OCI-LY3 (cell line): ENCODE measurements at regions not wholly inside any gene's neighbourhood (a gene's known extent, or its start where the extent isn't known, plus 50 kb on each side); places are given as distances from the start of the nearest gene placed in this dataset.

Experiments used
- H2AFZ ChIP-seq: fragments of 200-600, 300-600 bp; shearing (Covaris generic); 2 replicates; pipeline ENCODE4 v1.6.0; 2014; ENCODE audit warnings: antibody characterized with exemption, low read depth, low read length
- H3K27ac ChIP-seq: fragments of 200-600, 300-600 bp; sonication (generic); 2 replicates; pipeline ENCODE4 v1.5.1; 2014; ENCODE audit warnings: mild to moderate bottlenecking, low read length, moderate library complexity, mixed read lengths
- H3K27me3 ChIP-seq: fragments of 200-600, 300-600 bp; sonication (generic); 2 replicates; pipeline ENCODE4 v1.6.1; 2014; ENCODE audit warnings: low read depth, low read length, mixed read lengths
- H3K36me3 ChIP-seq: fragments of 200-600, 300-600 bp; sonication (generic); replicated peaks from 2 replicates; pipeline ENCODE3; 2014; ENCODE audit warnings: low read depth, low read length, mixed read lengths
- H3K4me1 ChIP-seq: fragments of 300-600, 200-600 bp; sonication (generic); 2 replicates; pipeline ENCODE4 v1.6.1; 2014; ENCODE audit warnings: low read length, mixed read lengths
- H3K4me2 ChIP-seq: fragments of 200-600, 300-600 bp; sonication (generic); 2 replicates; pipeline ENCODE4 v1.6.1; 2014; ENCODE audit warnings: low read length, mixed read lengths
- H3K4me3 ChIP-seq: fragments of 300-600, 200-600 bp; sonication (generic); 2 replicates; pipeline ENCODE4 v1.5.1; 2014; ENCODE audit warnings: antibody characterized with exemption, mild to moderate bottlenecking, low read length, moderate library complexity
- H3K79me2 ChIP-seq: fragments of 300-600, 200-600 bp; shearing (Covaris generic); 2 replicates; pipeline ENCODE4 v1.6.1; 2014; ENCODE audit warnings: mild to moderate bottlenecking, low read length, mixed read lengths
- H3K9ac ChIP-seq: fragments of 300-600, 200-600 bp; shearing (Covaris generic); 2 replicates; pipeline ENCODE4 v1.6.0; 2014; ENCODE audit warnings: mild to moderate bottlenecking, low read length, moderate library complexity
- H3K9me3 ChIP-seq: fragments of 200-600, 300-600 bp; shearing (Covaris generic); 2 replicates; pipeline ENCODE4 v1.6.1; 2014; ENCODE audit warnings: low read length, mixed read lengths; ENCODE audit not compliant: insufficient read depth
- H4K20me1 ChIP-seq: fragments of 200-600, 300-600 bp; sonication (generic); 2 replicates; pipeline ENCODE4 v1.6.1; 2016; ENCODE audit warnings: low read length, mixed read lengths; ENCODE audit not compliant: insufficient read depth
- CTCF ChIP-seq: fragments of 200-600, 300-600 bp; sonication (generic); IDR thresholded peaks from 2 replicates; pipeline ENCODE4 v1.5.1; 2014; ENCODE audit warnings: antibody characterized with exemption, low read length, low read depth
- EZH2phosphoT487 ChIP-seq: fragments of 200-600 bp; shearing (Covaris generic); IDR thresholded peaks from 2 replicates; pipeline ENCODE4 v1.6.1; 2018; ENCODE audit warnings: antibody characterized with exemption, mixed run types, low read depth

- H3K9ac ChIP-seq = no peak overlapping the region
- no peaks in the 10 kb centered on the region for H3K9me3 ChIP-seq
- no peak overlapping the region for H3K4me2 ChIP-seq
- no peaks in the 10 kb centered on the region for H3K36me3 ChIP-seq
- no peak overlapping the region for H3K27ac ChIP-seq
- no peak overlapping the region for H3K4me3 ChIP-seq
- no peaks in the 10 kb centered on the region for H3K79me2 ChIP-seq
- H3K4me1 ChIP-seq = no peaks in the 10 kb centered on the region
- H4K20me1 ChIP-seq = no peaks in the 10 kb centered on the region
- H3K27me3 ChIP-seq = no peaks in the 10 kb centered on the region
- no peak overlapping the region for H2AFZ ChIP-seq
- TF ChIP-seq EZH2phosphoT487 (no peak), CTCF (peak; percentile 51)
Measured at GRCh38 chr5:18314192-18314778, 680.0 kb downstream of the TAF11L14 start.

GRCh38 chr5:18321262-18321942 lies 687.1 kb downstream of the TAF11L14 start:
- Histone ChIP-seq H3K9me3 (no peaks in the 10 kb centered on the region), H3K36me3 (no peaks in the 10 kb centered on the region), H2AFZ (no peak overlapping the region), H3K4me2 (no peak overlapping the region), H3K27ac (no peak overlapping the region), H3K4me3 (no peak overlapping the region), H3K27me3 (no peaks in the 10 kb centered on the region), H4K20me1 (no peaks in the 10 kb centered on the region), H3K9ac (no peak overlapping the region), H3K79me2 (no peaks in the 10 kb centered on the region), H3K4me1 (no peaks in the 10 kb centered on the region)
- TF ChIP-seq EZH2phosphoT487 (no peak), CTCF (no peak)

GRCh38 chr5:18323891-18324290 lies 689.6 kb downstream of the TAF11L14 start:
- H3K27ac ChIP-seq = no peak overlapping the region
- no peaks in the 10 kb centered on the region for H3K79me2 ChIP-seq
- no peaks in the 10 kb centered on the region for H4K20me1 ChIP-seq
- H2AFZ ChIP-seq = no peak overlapping the region
- no peaks in the 10 kb centered on the region for H3K36me3 ChIP-seq
- no peak for TF ChIP-seq CTCF
- no peak for TF ChIP-seq EZH2phosphoT487
- H3K9me3 ChIP-seq = no peaks in the 10 kb centered on the region
- H3K9ac ChIP-seq = no peak overlapping the region
- H3K4me3 ChIP-seq = no peak overlapping the region
- H3K27me3 ChIP-seq = no peaks in the 10 kb centered on the region
- no peaks in the 10 kb centered on the region for H3K4me1 ChIP-seq
- no peak overlapping the region for H3K4me2 ChIP-seq

GRCh38 chr5:18325431-18325830 lies 691.2 kb downstream of the TAF11L14 start:
- Histone ChIP-seq H3K9ac (no peak overlapping the region), H2AFZ (no peak overlapping the region), H3K36me3 (no peaks in the 10 kb centered on the region), H3K4me1 (no peaks in the 10 kb centered on the region), H3K9me3 (no peaks in the 10 kb centered on the region), H3K27me3 (no peaks in the 10 kb centered on the region), H3K4me3 (no peak overlapping the region), H3K79me2 (no peaks in the 10 kb centered on the region), H3K4me2 (no peak overlapping the region), H4K20me1 (no peaks in the 10 kb centered on the region), H3K27ac (no peak overlapping the region)
- TF ChIP-seq EZH2phosphoT487 (no peak), CTCF (no peak)
